ENCODE measurements at regions not wholly inside any gene's neighbourhood (a gene's known extent, or its start where the extent isn't known, plus 50 kb on each side); places are given as distances from the start of the nearest gene placed in this dataset.

- no peak for TF ChIP-seq CTCF (IDR thresholded peaks at IDR 0.05)
Measured at GRCh38 chr10:21257191-21257590, 268.3 kb downstream of the SKIDA1 start.

GRCh38 chr10:21249435-21249834 lies 276.0 kb downstream of the SKIDA1 start:
- TF ChIP-seq CTCF (IDR thresholded peaks at IDR 0.05) = no peak

GRCh38 chr10:21247592-21247991 lies 277.9 kb downstream of the SKIDA1 start:
- TF ChIP-seq CTCF (IDR thresholded peaks at IDR 0.05) = no peak

DNA sequence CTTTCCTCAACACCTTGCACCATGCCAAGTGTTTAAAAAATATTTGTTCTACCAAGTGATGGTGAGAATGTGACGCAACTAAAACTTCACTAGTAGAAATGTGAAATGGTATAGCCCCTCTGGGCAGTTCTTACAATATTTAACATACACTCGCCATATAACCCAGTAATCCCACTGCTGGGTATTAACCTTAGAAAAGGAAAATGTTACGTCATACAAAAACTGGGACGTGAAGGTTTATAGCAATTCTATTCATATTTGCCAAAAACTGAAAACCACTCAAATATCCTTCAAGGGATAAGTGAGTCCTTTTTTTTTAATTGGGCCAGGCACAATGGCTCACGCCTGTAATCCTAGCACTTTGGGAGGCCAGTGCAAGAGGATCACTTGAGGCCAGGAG lies 279.3 kb downstream of the SKIDA1 start:
- TF ChIP-seq CTCF (IDR thresholded peaks at IDR 0.05) = no peak

GRCh38 chr10:21243748-21244257 lies 281.7 kb downstream of the SKIDA1 start:
- TF ChIP-seq CTCF (IDR thresholded peaks at IDR 0.05) = no peak

- no peak for TF ChIP-seq CTCF (IDR thresholded peaks at IDR 0.05)
Measured at GRCh38 chr10:21242915-21243314, 282.6 kb downstream of the SKIDA1 start.

DNA sequence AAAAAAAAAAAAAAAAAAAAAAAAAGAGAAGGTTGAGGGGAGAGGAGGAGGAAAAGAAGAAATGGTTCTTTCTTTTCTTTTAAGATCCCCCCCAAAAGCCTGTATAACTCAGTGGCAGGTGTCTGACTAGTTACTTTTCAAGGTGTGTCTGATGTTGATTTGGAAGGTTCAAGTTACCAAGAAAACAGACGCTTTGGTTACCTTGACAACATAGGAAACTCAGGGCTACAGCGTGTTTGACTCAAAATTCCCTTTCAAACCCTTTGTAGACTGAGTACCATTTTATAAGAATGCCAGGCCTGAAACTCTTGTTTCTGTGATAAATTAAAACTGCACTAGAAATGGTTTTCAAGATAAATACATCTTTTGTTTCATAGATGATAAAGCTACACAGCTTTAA lies 286.8 kb downstream of the SKIDA1 start:
- TF ChIP-seq CTCF (IDR thresholded peaks at IDR 0.05) = no peak

DNA sequence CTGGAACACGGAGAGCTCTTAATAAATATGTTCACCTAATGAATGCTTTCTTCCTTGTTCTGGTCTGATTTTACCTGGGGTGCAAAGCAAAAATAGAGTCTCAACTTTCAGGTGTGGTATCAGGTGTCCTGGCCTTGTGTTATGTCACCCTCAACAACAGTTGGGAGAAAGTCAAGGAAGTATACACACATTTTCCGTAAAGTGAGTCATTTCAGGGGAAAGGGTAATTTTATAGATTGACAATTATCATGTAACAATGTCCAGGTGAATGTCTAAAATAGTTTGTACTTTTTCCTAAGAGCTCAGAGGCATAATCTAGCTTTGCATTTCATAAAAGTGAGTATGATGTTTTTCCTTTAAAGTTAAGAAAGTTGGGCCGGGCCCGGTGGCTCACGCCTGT lies 287.4 kb downstream of the SKIDA1 start:
- no peak for TF ChIP-seq CTCF (IDR thresholded peaks at IDR 0.05)

Data from LNCAP (cell line).